Neutrophil (primary cell): ENCODE measurements at regions not wholly inside any gene's neighbourhood (a gene's known extent, or its start where the extent isn't known, plus 50 kb on each side); places are given as distances from the start of the nearest gene placed in this dataset.

Experiments used
- H3K27ac ChIP-seq: fragments of 200-600 bp; sonication (generic); 2 replicates; pipeline ENCODE4 v1.5.1; 2016; ENCODE audit warnings: mild to moderate bottlenecking, moderate library complexity
- H3K27me3 ChIP-seq: fragments of 200-600 bp; sonication (generic); 2 replicates; pipeline ENCODE4 v1.6.0; 2016; ENCODE audit warnings: mild to moderate bottlenecking
- H3K36me3 ChIP-seq: fragments of 200-600 bp; sonication (generic); 2 replicates; pipeline ENCODE4 v1.5.1; 2017
- H3K4me1 ChIP-seq, 2 experiments: fragments of 200-600 bp in 1 of 2; sonication (generic) in 1 of 2; 1 replicate in 1 of 2; 2 replicates in 1 of 2; pipeline versions ENCODE4 v1.5.1 to v1.6.1; 2013 to 2016; ENCODE audit warnings: low read depth in 1 of 2, low read length in 1 of 2, mild to moderate bottlenecking in 1 of 2, moderate library complexity in 1 of 2; ENCODE audit not compliant: control insufficient read depth in 1 of 2, insufficient read depth in 1 of 2
- H3K4me3 ChIP-seq, 2 experiments: fragments of 200-600 bp in 1 of 2; sonication (generic) in 1 of 2; 1 replicate in 1 of 2; 2 replicates in 1 of 2; pipeline ENCODE4 v1.5.1; 2013 to 2016; ENCODE audit warnings: low read depth in 1 of 2, low read length in 1 of 2, mild to moderate bottlenecking in 1 of 2, moderate library complexity in 1 of 2
- H3K9me3 ChIP-seq: fragments of 200-600 bp; sonication (generic); 2 replicates; pipeline ENCODE4 v1.5.1; 2016
- TF ChIP-seq, protein P1 (sequence below): fragments of 200-600 bp; sonication (generic); IDR thresholded peaks from 2 replicates; pipeline ENCODE4 v1.5.1; 2016; ENCODE audit warnings: antibody characterized with exemption

DNA sequence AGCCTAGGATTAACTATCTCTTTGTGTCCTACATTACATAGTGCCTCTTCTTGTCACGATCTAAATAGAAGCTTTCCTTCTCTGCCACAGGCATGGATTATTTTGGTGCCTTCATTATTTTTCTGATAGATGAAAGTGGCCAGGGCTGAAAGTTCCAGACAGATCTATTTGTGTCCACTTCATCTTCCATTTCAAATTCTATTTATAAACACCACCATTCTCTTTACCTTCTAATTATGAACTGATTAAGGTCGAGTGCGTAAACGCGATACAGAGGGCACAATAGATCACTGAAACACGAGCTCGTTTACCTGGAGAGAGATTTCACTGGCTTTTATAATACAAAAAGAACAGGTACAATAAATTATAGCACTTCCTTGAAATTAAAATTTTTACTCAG lies 105.0 kb downstream of the EDEM1 start:
- H3K4me1 ChIP-seq = no peaks in the 10 kb centered on the region
- no peaks in the 10 kb centered on the region for H3K9me3 ChIP-seq
- TF ChIP-seq, protein P1, sequence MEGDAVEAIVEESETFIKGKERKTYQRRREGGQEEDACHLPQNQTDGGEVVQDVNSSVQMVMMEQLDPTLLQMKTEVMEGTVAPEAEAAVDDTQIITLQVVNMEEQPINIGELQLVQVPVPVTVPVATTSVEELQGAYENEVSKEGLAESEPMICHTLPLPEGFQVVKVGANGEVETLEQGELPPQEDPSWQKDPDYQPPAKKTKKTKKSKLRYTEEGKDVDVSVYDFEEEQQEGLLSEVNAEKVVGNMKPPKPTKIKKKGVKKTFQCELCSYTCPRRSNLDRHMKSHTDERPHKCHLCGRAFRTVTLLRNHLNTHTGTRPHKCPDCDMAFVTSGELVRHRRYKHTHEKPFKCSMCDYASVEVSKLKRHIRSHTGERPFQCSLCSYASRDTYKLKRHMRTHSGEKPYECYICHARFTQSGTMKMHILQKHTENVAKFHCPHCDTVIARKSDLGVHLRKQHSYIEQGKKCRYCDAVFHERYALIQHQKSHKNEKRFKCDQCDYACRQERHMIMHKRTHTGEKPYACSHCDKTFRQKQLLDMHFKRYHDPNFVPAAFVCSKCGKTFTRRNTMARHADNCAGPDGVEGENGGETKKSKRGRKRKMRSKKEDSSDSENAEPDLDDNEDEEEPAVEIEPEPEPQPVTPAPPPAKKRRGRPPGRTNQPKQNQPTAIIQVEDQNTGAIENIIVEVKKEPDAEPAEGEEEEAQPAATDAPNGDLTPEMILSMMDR = no peak
- H3K36me3 ChIP-seq = no peaks in the 10 kb centered on the region
- no peak overlapping the region for H3K4me3 ChIP-seq
- H3K27me3 ChIP-seq = no peaks in the 10 kb centered on the region
- no peak overlapping the region for H3K27ac ChIP-seq

DNA sequence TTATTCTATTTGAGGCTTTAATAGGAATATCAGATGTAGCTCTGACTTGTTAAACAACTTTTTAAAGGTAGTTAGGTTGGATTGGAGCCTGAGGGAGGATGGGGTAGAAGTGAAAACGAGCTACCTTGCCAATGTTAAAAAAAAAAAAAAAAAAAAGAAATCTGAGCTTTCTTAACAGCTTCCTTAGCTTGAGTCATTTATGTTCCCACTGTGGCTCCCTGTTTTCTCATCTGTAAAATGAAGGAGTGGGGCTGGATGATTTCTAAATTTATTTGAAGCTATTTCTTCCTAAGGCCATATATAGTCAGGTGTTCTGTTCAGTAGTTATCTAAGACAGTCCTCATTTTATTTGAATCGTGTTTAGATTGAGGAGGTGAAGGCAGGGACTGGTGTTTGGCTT lies 105.7 kb downstream of the EDEM1 start:
- H3K27me3 ChIP-seq = no peaks in the 10 kb centered on the region
- H3K4me1 ChIP-seq = no peaks in the 10 kb centered on the region
- no peaks in the 10 kb centered on the region for H3K36me3 ChIP-seq
- TF ChIP-seq, protein P1 = no peak
- no peaks in the 10 kb centered on the region for H3K9me3 ChIP-seq
- H3K4me3 ChIP-seq = no peak overlapping the region
- H3K27ac ChIP-seq = no peak overlapping the region

DNA sequence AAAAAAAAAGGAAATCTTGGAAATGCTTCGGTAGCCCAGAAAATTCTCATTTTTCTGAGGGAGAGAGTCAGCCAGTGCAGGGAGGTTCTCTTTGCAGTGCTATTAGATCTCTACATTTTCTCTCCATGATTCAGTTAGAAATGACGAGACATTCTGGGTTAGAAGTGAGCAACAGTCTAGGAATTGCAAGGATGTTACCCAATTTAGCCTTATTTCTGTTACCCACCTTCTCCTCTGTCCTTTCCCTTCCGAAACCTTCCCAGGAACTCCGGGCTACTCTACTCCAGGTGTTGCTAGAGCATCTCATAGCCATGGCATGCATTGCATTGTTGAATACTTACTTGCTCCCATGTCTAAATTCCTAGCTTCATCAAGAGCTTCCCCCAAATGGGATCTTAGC lies 106.8 kb downstream of the EDEM1 start:
- Histone ChIP-seq H3K4me3 (no peak overlapping the region), H3K27me3 (no peaks in the 10 kb centered on the region), H3K27ac (no peak overlapping the region), H3K36me3 (no peaks in the 10 kb centered on the region), H3K9me3 (no peaks in the 10 kb centered on the region), H3K4me1 (no peaks in the 10 kb centered on the region)
- TF ChIP-seq, protein P1 = no peak

DNA sequence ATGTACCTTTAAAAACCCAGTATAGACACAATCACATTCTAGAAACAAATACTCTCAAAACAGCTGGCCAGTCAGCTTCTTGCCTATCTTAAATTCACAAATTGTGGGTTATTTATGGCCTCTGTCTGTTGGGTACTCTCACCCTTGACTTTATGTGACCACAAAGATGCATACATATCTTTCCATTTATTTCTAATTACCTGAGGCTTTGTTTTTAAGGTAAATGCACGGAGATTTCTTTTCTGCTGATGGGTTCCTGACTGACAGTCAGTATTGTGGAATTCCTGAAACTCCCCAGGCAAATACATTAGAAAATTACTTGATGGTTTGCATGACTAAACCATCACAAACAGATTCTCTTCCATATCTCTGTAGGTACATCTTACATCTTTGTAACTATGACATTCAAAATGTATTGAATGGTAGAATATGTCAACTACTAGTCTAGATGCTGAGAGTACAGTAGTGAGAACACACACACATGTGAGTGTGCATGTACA lies 107.7 kb downstream of the EDEM1 start:
- Histone ChIP-seq H3K36me3 (no peaks in the 10 kb centered on the region), H3K27me3 (no peaks in the 10 kb centered on the region), H3K27ac (no peak overlapping the region), H3K4me3 (no peak overlapping the region), H3K9me3 (no peaks in the 10 kb centered on the region), H3K4me1 (no peaks in the 10 kb centered on the region)
- TF ChIP-seq, protein P1 = no peak

DNA sequence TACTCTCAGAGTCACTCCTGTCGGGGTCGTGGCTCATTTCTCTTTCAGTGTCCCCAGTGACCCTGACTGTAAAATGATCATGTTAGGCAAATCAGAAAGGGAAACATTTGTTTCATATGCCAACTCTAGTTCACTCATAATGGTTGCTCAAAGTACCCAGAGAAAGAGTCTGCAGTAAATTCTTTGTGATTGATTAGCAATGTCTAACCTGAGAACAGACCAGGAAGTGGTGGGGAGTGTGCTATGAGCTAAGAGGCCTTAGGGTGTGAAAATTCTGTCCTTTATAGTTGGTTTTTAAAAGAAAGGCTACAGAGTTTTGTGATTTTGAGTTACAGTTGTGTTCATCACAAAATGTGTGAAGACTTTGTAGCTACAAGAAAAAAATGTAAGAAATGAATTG lies 108.9 kb downstream of the EDEM1 start:
- Histone ChIP-seq H3K9me3 (no peaks in the 10 kb centered on the region), H3K4me1 (no peaks in the 10 kb centered on the region), H3K36me3 (no peaks in the 10 kb centered on the region), H3K27me3 (no peaks in the 10 kb centered on the region), H3K27ac (no peak overlapping the region), H3K4me3 (no peak overlapping the region)
- TF ChIP-seq, protein P1 = no peak

DNA sequence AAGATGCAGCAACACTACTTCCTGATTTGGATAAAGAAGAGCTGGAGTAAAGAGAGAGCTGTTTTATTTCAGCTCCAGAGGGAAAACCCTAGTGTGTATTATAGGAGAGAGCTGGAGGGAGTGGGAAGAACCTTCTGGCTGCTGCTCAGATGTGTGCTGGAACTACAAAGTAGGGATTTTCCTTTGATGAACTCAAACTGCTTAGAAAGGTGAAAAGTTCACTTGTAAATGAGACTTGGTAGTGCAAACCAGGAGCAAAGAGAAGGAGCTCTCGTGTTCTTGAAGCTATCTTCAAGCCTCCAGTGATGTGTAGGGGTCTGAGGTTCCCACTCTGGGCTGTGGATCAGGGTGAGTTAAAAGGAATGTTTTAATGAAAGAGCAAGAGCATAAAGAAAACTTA lies 110.4 kb downstream of the EDEM1 start:
- Histone ChIP-seq H3K9me3 (no peaks in the 10 kb centered on the region), H3K4me1 (no peaks in the 10 kb centered on the region)
- TF ChIP-seq, protein P1 = no peak

More for the DNA sequence above, 110.4 kb downstream of the EDEM1 start:
- Histone ChIP-seq H3K27ac (no peak overlapping the region), H3K27me3 (no peaks in the 10 kb centered on the region), H3K36me3 (no peaks in the 10 kb centered on the region), H3K4me3 (no peak overlapping the region)
